CD4-positive, alpha-beta T cell (primary cell): ENCODE measurements at regions not wholly inside any gene's neighbourhood (a gene's known extent, or its start where the extent isn't known, plus 50 kb on each side); places are given as distances from the start of the nearest gene placed in this dataset.

Experiments
- ATAC-seq: fragments of 200-7000 bp; cut with Tn5 transposase; one replicate; pipeline ENCODE4 v1.10.0; 2022; ENCODE audit warnings: mild to moderate bottlenecking; ENCODE audit not compliant: poor library complexity
- CTCF ChIA-PET: fragments of 350-600 bp; sonication (Branson Sonifier 250); formaldehyde crosslinking; loops from one replicate; lab custom pipeline; 2021; ENCODE audit warnings: antibody characterized with exemption, inconsistent platforms; lab: Charles Lee
- POLR2A ChIA-PET: fragments of 350-600 bp; sonication (Branson Sonifier 250); formaldehyde crosslinking; loops from one replicate; lab custom pipeline; 2021; ENCODE audit warnings: antibody characterized with exemption, inconsistent platforms; lab: Charles Lee
- DNase-seq, 14 experiments: peaks; one replicate each; pipeline ENCODE4 v3.0.0-alpha.2; 2013 to 2020; ENCODE audit warnings: mixed read lengths in 2 of 14
- H3K27ac ChIP-seq, 2 donors: one replicate each; pipeline versions ENCODE4 v1.5.1 to v1.7.0; 2013; ENCODE audit warnings: low read length in 2 of 2, low read depth in 1 of 2, mild to moderate bottlenecking in 1 of 2
- H3K27me3 ChIP-seq, 2 experiments: 1 replicate in 1 of 2; 2 replicates in 1 of 2; pipeline versions ENCODE4 v1.6.1 to v1.7.0; 2013; ENCODE audit warnings: low read length in 2 of 2, control low read depth in 1 of 2, mild to moderate bottlenecking in 1 of 2, moderate library complexity in 1 of 2; ENCODE audit not compliant: insufficient read depth in 2 of 2, control insufficient read depth in 1 of 2
- H3K36me3 ChIP-seq: one replicate; pipeline ENCODE4 v1.6.1; 2013; ENCODE audit warnings: low read length, control low read depth; ENCODE audit not compliant: insufficient read depth
- H3K4me1 ChIP-seq: one replicate; pipeline ENCODE4 v1.6.1; 2013; ENCODE audit warnings: low read length, control low read depth; ENCODE audit not compliant: insufficient read depth
- H3K4me3 ChIP-seq: one replicate; pipeline ENCODE4 v1.5.1; 2013; ENCODE audit warnings: mild to moderate bottlenecking, low read length, moderate library complexity
- H3K9me3 ChIP-seq, 2 experiments: 1 replicate in 1 of 2; 2 replicates in 1 of 2; pipeline versions ENCODE4 v1.6.1 to v1.7.0; 2013; ENCODE audit warnings: low read length in 2 of 2, mild to moderate bottlenecking in 2 of 2, control low read depth in 1 of 2, moderate library complexity in 1 of 2; ENCODE audit not compliant: control insufficient read depth in 1 of 2, insufficient read depth in 1 of 2
- H3K27ac Mint-ChIP-seq: one replicate; pipeline ENCODE4 v1.8.0; 2020; ENCODE audit warnings: mixed read lengths
- H3K27me3 Mint-ChIP-seq: one replicate; pipeline ENCODE4 v1.8.0; 2021; ENCODE audit warnings: mixed read lengths
- H3K36me3 Mint-ChIP-seq: one replicate; pipeline ENCODE4 v1.8.0; 2021; ENCODE audit warnings: low read depth, mixed read lengths
- H3K4me1 Mint-ChIP-seq: one replicate; pipeline ENCODE4 v1.8.0; 2021; ENCODE audit warnings: low read depth, mixed read lengths
- H3K4me3 Mint-ChIP-seq: one replicate; pipeline ENCODE4 v1.8.0; 2020; ENCODE audit warnings: mild to moderate bottlenecking, mixed read lengths
- H3K9me3 Mint-ChIP-seq: one replicate; pipeline ENCODE4 v1.8.0; 2020; ENCODE audit warnings: mixed read lengths
- CTCF ChIP-seq: fragments of 200-600 bp; IDR thresholded peaks from one replicate; pipeline ENCODE4 v1.8.0; 2022; ENCODE audit warnings: antibody characterized with exemption, mild to moderate bottlenecking
- intact Hi-C, 2 experiments: fragments of 100-400 bp; cut with DNase I in 1 of 2; cut with micrococcal nuclease in 1 of 2; formaldehyde crosslinking; loops; one replicate each; pipeline versions ENCODE4 v1.15.1 to v1.9.0; 2023 to 2025; cut with DNase I, micrococcal nuclease

- H3K4me3 Mint-ChIP-seq = no peak overlapping the region
- peaks cover 6% of the 10 kb centered on the region for H3K9me3 Mint-ChIP-seq
- CTCF ChIA-PET = no interaction called here
- no peak overlapping the region for H3K4me3 ChIP-seq
- no peak for TF ChIP-seq CTCF
- peak in 3 of 14 experiments; percentile 1 to 7 (median 1) for DNase-seq
- intact Hi-C loops = no loop called here
- no peak overlapping the region for H3K27ac Mint-ChIP-seq
- no peaks in the 10 kb centered on the region for H3K27me3 ChIP-seq
- no peaks in the 10 kb centered on the region for H3K4me1 Mint-ChIP-seq
- no peak for ATAC-seq
- H3K36me3 Mint-ChIP-seq = no peaks in the 10 kb centered on the region
- POLR2A ChIA-PET = no interaction called here
- H3K9me3 ChIP-seq = no peaks in the 10 kb centered on the region
- no peaks in the 10 kb centered on the region for H3K36me3 ChIP-seq
- no peaks in the 10 kb centered on the region for H3K27me3 Mint-ChIP-seq
- no peaks in the 10 kb centered on the region for H3K4me1 ChIP-seq
- H3K27ac ChIP-seq = no peak overlapping the region
These were observed 104.4 kb upstream of the ARHGAP24 start for GRCh38 chr4:85370400-85371032.

GRCh38 chr4:85372966-85373365 lies 102.0 kb upstream of the ARHGAP24 start:
- DNase-seq (no peak), ATAC-seq (no peak)
- intact Hi-C loops = no loop called here
- Mint-ChIP-seq H3K4me1 (no peaks in the 10 kb centered on the region), H3K4me3 (no peak overlapping the region), H3K27ac (no peak overlapping the region), H3K36me3 (no peaks in the 10 kb centered on the region), H3K9me3 (peaks cover 4% of the 10 kb centered on the region), H3K27me3 (no peaks in the 10 kb centered on the region)
- Histone ChIP-seq H3K4me3 (no peak overlapping the region), H3K27ac (no peak overlapping the region), H3K9me3 (no peaks in the 10 kb centered on the region), H3K4me1 (no peaks in the 10 kb centered on the region), H3K27me3 (no peaks in the 10 kb centered on the region), H3K36me3 (no peaks in the 10 kb centered on the region)
- ChIA-PET CTCF (no interaction called here), POLR2A (no interaction called here)
- no peak for TF ChIP-seq CTCF

GRCh38 chr4:85376285-85376684 lies 98.7 kb upstream of the ARHGAP24 start:
- CTCF ChIA-PET = no interaction called here
- no peaks in the 10 kb centered on the region for H3K9me3 ChIP-seq
- Mint-ChIP-seq H3K9me3 (peaks cover 2% of the 10 kb centered on the region), H3K27me3 (no peaks in the 10 kb centered on the region), H3K4me1 (no peaks in the 10 kb centered on the region), H3K4me3 (no peak overlapping the region), H3K36me3 (no peaks in the 10 kb centered on the region), H3K27ac (no peak overlapping the region)
- no peak for TF ChIP-seq CTCF
- no peaks in the 10 kb centered on the region for H3K36me3 ChIP-seq
- H3K27ac ChIP-seq = no peak overlapping the region
- H3K4me1 ChIP-seq = no peaks in the 10 kb centered on the region
- no peak for DNase-seq
- intact Hi-C loops = no loop called here
- no peaks in the 10 kb centered on the region for H3K27me3 ChIP-seq
- POLR2A ChIA-PET = no interaction called here
- H3K4me3 ChIP-seq = no peak overlapping the region
- no peak for ATAC-seq
